Keratinocyte (primary cell): ENCODE measurements at regions not wholly inside any gene's neighbourhood (a gene's known extent, or its start where the extent isn't known, plus 50 kb on each side); places are given as distances from the start of the nearest gene placed in this dataset.

Experiments used
- DNase-seq: peaks from one replicate; pipeline ENCODE4 v3.0.0-alpha.2; 2011; ENCODE audit warnings: low read depth, missing footprints, low spot score
- FAIRE-seq: peaks from 2 replicates; lab custom pipeline; 2011; peaks lifted over from hg19 to GRCh38; lab: Jason Lieb, UNC
- H2AFZ ChIP-seq: 2 replicates; pipeline ENCODE4 v1.6.0; 2012; ENCODE audit warnings: low read length, control low read depth, inconsistent platforms; ENCODE audit not compliant: control insufficient read depth
- H3K27ac ChIP-seq: 2 replicates; pipeline ENCODE4 v1.5.1; 2011; ENCODE audit warnings: low read length; ENCODE audit not compliant: control insufficient read depth, insufficient read depth
- H3K27me3 ChIP-seq: 3 replicates; pipeline ENCODE4 v1.6.0; 2011; ENCODE audit warnings: low read length; ENCODE audit not compliant: control insufficient read depth, insufficient read depth; ENCODE audit errors: extremely low read depth
- H3K36me3 ChIP-seq, 2 experiments: 2 replicates in 1 of 2; 3 replicates in 1 of 2; pipeline ENCODE4 v1.5.1; 2011; ENCODE audit warnings: low read length in 2 of 2, mild to moderate bottlenecking in 1 of 2; ENCODE audit not compliant: control insufficient read depth in 2 of 2, insufficient read depth in 2 of 2; ENCODE audit errors: extremely low read depth in 1 of 2
- H3K4me1 ChIP-seq: 3 replicates; pipeline ENCODE4 v1.5.1; 2011; ENCODE audit warnings: low read length; ENCODE audit not compliant: control insufficient read depth, insufficient read depth; ENCODE audit errors: extremely low read depth
- H3K4me2 ChIP-seq: 3 replicates; pipeline ENCODE4 v1.6.0; 2011; ENCODE audit warnings: low read depth, low read length; ENCODE audit not compliant: control insufficient read depth, insufficient read depth; ENCODE audit errors: extremely low read depth
- H3K4me3 ChIP-seq, 3 experiments: fragments of 200-600 bp in 1 of 3; sonication (generic) in 1 of 3; 2 replicates in 2 of 3; 3 replicates in 1 of 3; pipeline ENCODE4 v1.5.1; 2011 to 2016; ENCODE audit warnings: low read length in 3 of 3, mild to moderate bottlenecking in 3 of 3, control low read depth in 2 of 3, inconsistent platforms in 1 of 3, low read depth in 1 of 3, mixed read lengths in 1 of 3, mixed run types in 1 of 3, moderate library complexity in 1 of 3; ENCODE audit not compliant: control insufficient read depth in 2 of 3, insufficient read depth in 2 of 3; ENCODE audit errors: extremely low read depth in 1 of 3
- H3K79me2 ChIP-seq: 2 replicates; pipeline ENCODE4 v1.6.0; 2012; ENCODE audit warnings: low read length; ENCODE audit not compliant: control insufficient read depth, insufficient read depth
- H3K9ac ChIP-seq: 3 replicates; pipeline ENCODE4 v1.6.0; 2011; ENCODE audit warnings: low read length; ENCODE audit not compliant: control insufficient read depth, insufficient read depth; ENCODE audit errors: extremely low read depth
- H3K9me1 ChIP-seq: 3 replicates; pipeline ENCODE4 v1.6.0; 2011; ENCODE audit warnings: low read length; ENCODE audit not compliant: control insufficient read depth, insufficient read depth; ENCODE audit errors: extremely low read depth
- H3K9me3 ChIP-seq: 2 replicates; pipeline ENCODE4 v1.5.1; 2012; ENCODE audit warnings: low read depth, low read length; ENCODE audit not compliant: control insufficient read depth
- H4K20me1 ChIP-seq: 3 replicates; pipeline ENCODE4 v1.6.0; 2011; ENCODE audit warnings: low read length; ENCODE audit not compliant: control insufficient read depth, insufficient read depth; ENCODE audit errors: extremely low read depth
- EZH2 ChIP-seq: IDR thresholded peaks from one replicate; pipeline ENCODE4 v1.6.1; 2012; ENCODE audit warnings: inconsistent platforms, mild to moderate bottlenecking, low read length, moderate library complexity
- dilution Hi-C: fragments of 300-500 bp; cut with MboI; formaldehyde crosslinking; loops from one replicate; pipeline ENCODE4 v1.7.0; 2020; ENCODE audit warnings: low sequenced_read_pairs; ENCODE audit not compliant: extremely low pct_ligation_motif_present
- TF ChIP-seq, protein P1 (sequence below), 3 experiments: IDR thresholded peaks in 1 of 3; conservative IDR thresholded peaks in 1 of 3; optimal IDR thresholded peaks in 1 of 3; 2 replicates in 2 of 3; 3 replicates in 1 of 3; pipeline versions ENCODE3 to v1.5.1; 2011; ENCODE audit warnings: low read length in 3 of 3, mild to moderate bottlenecking in 3 of 3, moderate library complexity in 2 of 3, control low read depth in 1 of 3, inconsistent platforms in 1 of 3; ENCODE audit not compliant: insufficient read depth in 2 of 3; ENCODE audit errors: extremely low read depth in 1 of 3

DNA sequence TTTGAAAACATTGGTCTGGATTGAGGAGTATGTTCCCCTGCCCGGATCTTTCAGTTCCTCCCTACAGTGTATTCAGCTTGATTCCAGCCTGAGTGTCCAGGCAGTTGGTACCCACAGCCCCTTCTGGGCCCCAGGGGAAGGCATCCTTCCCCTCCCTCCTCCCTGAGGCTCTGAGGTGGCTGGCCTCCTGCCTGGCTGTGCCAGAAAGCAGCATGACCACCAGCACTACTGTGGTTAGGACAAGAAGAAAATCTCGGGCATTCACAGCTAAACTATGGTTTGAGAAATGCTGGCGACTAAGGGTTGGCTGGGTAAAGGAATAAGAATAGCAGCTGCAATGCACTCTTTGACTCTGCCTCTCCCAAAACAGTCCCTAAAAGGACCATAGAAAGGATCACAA is 84.6 kb upstream of the LIFR start:
- no peak overlapping the region for H2AFZ ChIP-seq
- H3K9ac ChIP-seq = no peak overlapping the region
- TF ChIP-seq, protein P1, sequence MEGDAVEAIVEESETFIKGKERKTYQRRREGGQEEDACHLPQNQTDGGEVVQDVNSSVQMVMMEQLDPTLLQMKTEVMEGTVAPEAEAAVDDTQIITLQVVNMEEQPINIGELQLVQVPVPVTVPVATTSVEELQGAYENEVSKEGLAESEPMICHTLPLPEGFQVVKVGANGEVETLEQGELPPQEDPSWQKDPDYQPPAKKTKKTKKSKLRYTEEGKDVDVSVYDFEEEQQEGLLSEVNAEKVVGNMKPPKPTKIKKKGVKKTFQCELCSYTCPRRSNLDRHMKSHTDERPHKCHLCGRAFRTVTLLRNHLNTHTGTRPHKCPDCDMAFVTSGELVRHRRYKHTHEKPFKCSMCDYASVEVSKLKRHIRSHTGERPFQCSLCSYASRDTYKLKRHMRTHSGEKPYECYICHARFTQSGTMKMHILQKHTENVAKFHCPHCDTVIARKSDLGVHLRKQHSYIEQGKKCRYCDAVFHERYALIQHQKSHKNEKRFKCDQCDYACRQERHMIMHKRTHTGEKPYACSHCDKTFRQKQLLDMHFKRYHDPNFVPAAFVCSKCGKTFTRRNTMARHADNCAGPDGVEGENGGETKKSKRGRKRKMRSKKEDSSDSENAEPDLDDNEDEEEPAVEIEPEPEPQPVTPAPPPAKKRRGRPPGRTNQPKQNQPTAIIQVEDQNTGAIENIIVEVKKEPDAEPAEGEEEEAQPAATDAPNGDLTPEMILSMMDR (optimal IDR thresholded peaks at IDR 0.05 in 1 of 3, IDR thresholded peaks at IDR 0.05 in 1 of 3, conservative IDR thresholded peaks at IDR 0.05 in 1 of 3; ENCODE audit: extremely low read depth in 1 of 3, insufficient read depth in 2 of 3, low read length in 3 of 3) = no peak
- TF ChIP-seq EZH2 = no peak
- H3K4me2 ChIP-seq = no peak overlapping the region
- H4K20me1 ChIP-seq = no peaks in the 10 kb centered on the region
- no peaks in the 10 kb centered on the region for H3K4me1 ChIP-seq
- no peaks in the 10 kb centered on the region for H3K79me2 ChIP-seq
- no peak for FAIRE-seq
- H3K27ac ChIP-seq = no peak overlapping the region
- H3K9me3 ChIP-seq = no peaks in the 10 kb centered on the region
- dilution Hi-C loops = no loop called here
- H3K36me3 ChIP-seq = no peaks in the 10 kb centered on the region
- DNase-seq = no peak
- H3K4me3 ChIP-seq = no peak overlapping the region
- H3K27me3 ChIP-seq = peaks cover 8% of the 10 kb centered on the region
- no peaks in the 10 kb centered on the region for H3K9me1 ChIP-seq

- H3K9ac ChIP-seq = no peak overlapping the region
- dilution Hi-C loops = no loop called here
- H3K27me3 ChIP-seq = peaks cover 8% of the 10 kb centered on the region
- no peak overlapping the region for H3K4me2 ChIP-seq
- H4K20me1 ChIP-seq = no peaks in the 10 kb centered on the region
- no peak overlapping the region for H3K4me3 ChIP-seq
- no peaks in the 10 kb centered on the region for H3K9me3 ChIP-seq
- H3K4me1 ChIP-seq = no peaks in the 10 kb centered on the region
- no peaks in the 10 kb centered on the region for H3K79me2 ChIP-seq
- TF ChIP-seq EZH2 = no peak
- TF ChIP-seq, protein P1 (optimal IDR thresholded peaks at IDR 0.05 in 1 of 3, IDR thresholded peaks at IDR 0.05 in 1 of 3, conservative IDR thresholded peaks at IDR 0.05 in 1 of 3; ENCODE audit: extremely low read depth in 1 of 3, insufficient read depth in 2 of 3, low read length in 3 of 3) = no peak
- H3K36me3 ChIP-seq = no peaks in the 10 kb centered on the region
- H2AFZ ChIP-seq = no peak overlapping the region
- H3K27ac ChIP-seq = no peak overlapping the region
- FAIRE-seq = no peak
- DNase-seq = no peak
- no peaks in the 10 kb centered on the region for H3K9me1 ChIP-seq
Observed at GRCh38 chr5:38642189-38642911, 85.9 kb upstream of the LIFR start.
